ENCODE measurements at regions not wholly inside any gene's neighbourhood (a gene's known extent, or its start where the extent isn't known, plus 50 kb on each side); places are given as distances from the start of the nearest gene placed in this dataset.

DNA sequence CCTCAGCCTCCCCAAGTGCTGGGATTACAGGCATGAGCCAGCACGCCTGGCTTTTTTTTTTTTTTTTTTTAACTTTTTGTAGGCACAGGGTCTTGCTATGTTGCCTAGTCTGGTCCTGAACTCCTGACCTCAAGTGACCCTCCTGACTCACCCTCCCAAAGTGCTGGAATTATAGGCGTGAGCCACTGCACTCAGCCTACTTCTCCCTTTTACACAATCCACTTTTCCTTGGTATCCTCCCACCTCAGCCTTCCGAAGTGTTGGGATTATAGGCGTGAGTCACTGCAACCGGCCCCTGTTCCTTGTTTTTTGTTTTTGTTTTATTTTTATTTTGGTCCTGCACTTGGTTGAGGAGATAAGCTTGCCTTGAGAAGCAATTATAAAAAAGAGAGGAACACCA lies 75.9 kb upstream of the KMT2C start:
- Histone ChIP-seq H3K4me2 (ENCODE audit: low read depth, low read length) (no peak overlapping the region), H3K9me3 (replicated peaks; ENCODE audit: insufficient read depth, low read length) (no peaks in the 10 kb centered on the region), H3K9me2 (replicated peaks; ENCODE audit: insufficient read depth, low read length) (no peaks in the 10 kb centered on the region), H3K27ac (ENCODE audit: low read length) (no peak overlapping the region), H2AFZ (ENCODE audit: low read length) (no peak overlapping the region), H3K27me3 (replicated peaks; ENCODE audit: insufficient read depth, low read length) (no peaks in the 10 kb centered on the region), H3K79me2 (ENCODE audit: low read length) (no peaks in the 10 kb centered on the region), H3K36me3 (replicated peaks; ENCODE audit: insufficient read depth, low read length) (no peaks in the 10 kb centered on the region), H3K9ac (ENCODE audit: low read length) (no peak overlapping the region), H3F3A (ENCODE audit: insufficient read depth, low read length) (peaks cover 9% of the 10 kb centered on the region), H3K4me1 (ENCODE audit: low read length) (no peaks in the 10 kb centered on the region), H4K20me1 (ENCODE audit: insufficient read depth, low read length) (no peaks in the 10 kb centered on the region), H3K4me3 (ENCODE audit: low read length) (no peak overlapping the region)
- no peak for DNase-seq
- TF ChIP-seq EZH2 (optimal IDR thresholded peaks at IDR 0.05; ENCODE audit: low read depth, low read length) = no peak
- TF ChIP-seq, protein P1, sequence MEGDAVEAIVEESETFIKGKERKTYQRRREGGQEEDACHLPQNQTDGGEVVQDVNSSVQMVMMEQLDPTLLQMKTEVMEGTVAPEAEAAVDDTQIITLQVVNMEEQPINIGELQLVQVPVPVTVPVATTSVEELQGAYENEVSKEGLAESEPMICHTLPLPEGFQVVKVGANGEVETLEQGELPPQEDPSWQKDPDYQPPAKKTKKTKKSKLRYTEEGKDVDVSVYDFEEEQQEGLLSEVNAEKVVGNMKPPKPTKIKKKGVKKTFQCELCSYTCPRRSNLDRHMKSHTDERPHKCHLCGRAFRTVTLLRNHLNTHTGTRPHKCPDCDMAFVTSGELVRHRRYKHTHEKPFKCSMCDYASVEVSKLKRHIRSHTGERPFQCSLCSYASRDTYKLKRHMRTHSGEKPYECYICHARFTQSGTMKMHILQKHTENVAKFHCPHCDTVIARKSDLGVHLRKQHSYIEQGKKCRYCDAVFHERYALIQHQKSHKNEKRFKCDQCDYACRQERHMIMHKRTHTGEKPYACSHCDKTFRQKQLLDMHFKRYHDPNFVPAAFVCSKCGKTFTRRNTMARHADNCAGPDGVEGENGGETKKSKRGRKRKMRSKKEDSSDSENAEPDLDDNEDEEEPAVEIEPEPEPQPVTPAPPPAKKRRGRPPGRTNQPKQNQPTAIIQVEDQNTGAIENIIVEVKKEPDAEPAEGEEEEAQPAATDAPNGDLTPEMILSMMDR (IDR thresholded peaks at IDR 0.05; ENCODE audit: low read length) = no peak
- no peak for TF ChIP-seq EZH2phosphoT487 (IDR thresholded peaks at IDR 0.05; ENCODE audit: low read length)

DNA sequence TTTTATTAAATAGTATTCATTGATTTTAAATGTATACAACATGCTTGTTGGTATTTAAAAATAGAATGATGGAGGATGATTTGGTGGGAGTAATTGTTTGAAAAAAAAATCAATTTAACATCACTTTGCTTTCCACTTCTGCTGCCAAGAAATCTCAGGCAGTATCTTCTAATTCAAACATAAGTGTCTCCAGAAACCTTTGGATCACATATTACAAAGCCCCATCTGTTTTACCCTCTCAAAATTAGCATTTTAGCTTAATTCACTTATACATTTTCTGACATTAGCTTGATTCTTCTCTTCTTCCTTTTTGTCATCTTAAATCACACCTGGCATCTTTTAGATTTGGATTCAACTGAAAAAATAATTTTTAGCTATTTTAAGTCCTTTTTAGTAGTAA lies 72.9 kb upstream of the KMT2C start:
- Histone ChIP-seq H3K79me2 (ENCODE audit: low read length) (no peaks in the 10 kb centered on the region), H2AFZ (ENCODE audit: low read length) (no peak overlapping the region), H3K4me2 (ENCODE audit: low read depth, low read length) (no peak overlapping the region), H3K9me3 (replicated peaks; ENCODE audit: insufficient read depth, low read length) (no peaks in the 10 kb centered on the region), H3K4me1 (ENCODE audit: low read length) (no peaks in the 10 kb centered on the region), H3K9ac (ENCODE audit: low read length) (no peak overlapping the region), H4K20me1 (ENCODE audit: insufficient read depth, low read length) (no peaks in the 10 kb centered on the region), H3K9me2 (replicated peaks; ENCODE audit: insufficient read depth, low read length) (no peaks in the 10 kb centered on the region), H3K27ac (ENCODE audit: low read length) (no peak overlapping the region), H3K27me3 (replicated peaks; ENCODE audit: insufficient read depth, low read length) (no peaks in the 10 kb centered on the region), H3K36me3 (replicated peaks; ENCODE audit: insufficient read depth, low read length) (no peaks in the 10 kb centered on the region), H3K4me3 (ENCODE audit: low read length) (no peak overlapping the region), H3F3A (ENCODE audit: insufficient read depth, low read length) (peaks cover 9% of the 10 kb centered on the region)
- TF ChIP-seq, protein P1 (IDR thresholded peaks at IDR 0.05; ENCODE audit: low read length) = no peak
- no peak for TF ChIP-seq EZH2 (optimal IDR thresholded peaks at IDR 0.05; ENCODE audit: low read depth, low read length)
- no peak for DNase-seq

DNA sequence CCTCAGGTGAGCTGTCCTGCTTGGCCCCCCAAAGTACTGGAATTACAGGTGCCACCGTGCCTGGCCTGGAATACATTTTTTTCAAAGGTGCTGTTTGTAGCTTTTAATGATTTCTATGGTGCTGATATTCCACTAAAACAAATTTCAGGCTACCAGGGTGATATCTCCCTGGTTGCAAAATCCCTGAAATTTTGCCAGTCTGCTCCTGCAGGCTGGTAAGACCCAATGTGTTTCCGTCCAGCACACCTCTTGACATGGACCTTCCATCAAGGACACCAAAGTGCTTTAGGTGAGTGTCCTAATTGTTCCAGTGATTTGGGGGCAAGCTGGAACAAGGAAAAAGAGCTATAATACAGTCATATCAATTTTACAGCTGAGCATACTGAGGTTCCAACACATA lies 69.8 kb upstream of the KMT2C start:
- no peaks in the 10 kb centered on the region for H3K9me2 ChIP-seq (replicated peaks; ENCODE audit: insufficient read depth, low read length)
- H3F3A ChIP-seq (ENCODE audit: insufficient read depth, low read length) = no peaks in the 10 kb centered on the region
- no peaks in the 10 kb centered on the region for H4K20me1 ChIP-seq (ENCODE audit: insufficient read depth, low read length)
- no peaks in the 10 kb centered on the region for H3K4me1 ChIP-seq (ENCODE audit: low read length)
- H3K4me3 ChIP-seq (ENCODE audit: low read length) = no peak overlapping the region
- no peaks in the 10 kb centered on the region for H3K9me3 ChIP-seq (replicated peaks; ENCODE audit: insufficient read depth, low read length)
- TF ChIP-seq EZH2 (optimal IDR thresholded peaks at IDR 0.05; ENCODE audit: low read depth, low read length) = no peak
- no peaks in the 10 kb centered on the region for H3K79me2 ChIP-seq (ENCODE audit: low read length)
- no peaks in the 10 kb centered on the region for H3K27me3 ChIP-seq (replicated peaks; ENCODE audit: insufficient read depth, low read length)
- H3K27ac ChIP-seq (ENCODE audit: low read length) = no peak overlapping the region
- DNase-seq = no peak
- no peak overlapping the region for H2AFZ ChIP-seq (ENCODE audit: low read length)
- no peak overlapping the region for H3K4me2 ChIP-seq (ENCODE audit: low read depth, low read length)
- no peak overlapping the region for H3K9ac ChIP-seq (ENCODE audit: low read length)
- no peaks in the 10 kb centered on the region for H3K36me3 ChIP-seq (replicated peaks; ENCODE audit: insufficient read depth, low read length)

DNA sequence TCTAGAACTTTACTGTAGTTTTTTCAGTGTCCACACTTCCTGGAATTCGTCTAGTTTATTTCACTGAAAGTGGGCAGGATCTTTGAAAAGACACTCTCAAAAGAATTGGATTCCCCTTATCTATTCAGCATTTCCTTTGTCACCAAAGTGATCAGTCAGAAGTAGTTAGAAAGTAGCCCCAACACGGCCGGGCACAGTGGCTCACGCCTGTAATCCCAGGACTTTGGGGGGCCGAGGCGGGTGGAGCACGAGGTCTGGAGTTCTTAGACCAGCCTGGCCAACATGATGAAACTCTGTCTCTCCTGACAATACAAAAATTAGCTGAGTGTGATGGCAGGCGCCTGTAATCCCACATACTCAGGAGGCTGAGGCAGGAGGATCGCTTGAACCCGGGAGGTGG lies 69.0 kb upstream of the KMT2C start:
- Histone ChIP-seq H3F3A (ENCODE audit: insufficient read depth, low read length) (no peaks in the 10 kb centered on the region), H3K36me3 (replicated peaks; ENCODE audit: insufficient read depth, low read length) (no peaks in the 10 kb centered on the region), H2AFZ (ENCODE audit: low read length) (no peak overlapping the region), H3K79me2 (ENCODE audit: low read length) (no peaks in the 10 kb centered on the region), H3K27me3 (replicated peaks; ENCODE audit: insufficient read depth, low read length) (no peaks in the 10 kb centered on the region), H3K27ac (ENCODE audit: low read length) (no peak overlapping the region), H3K4me3 (ENCODE audit: low read length) (no peak overlapping the region), H4K20me1 (ENCODE audit: insufficient read depth, low read length) (no peaks in the 10 kb centered on the region), H3K9ac (ENCODE audit: low read length) (no peak overlapping the region), H3K4me1 (ENCODE audit: low read length) (no peaks in the 10 kb centered on the region), H3K4me2 (ENCODE audit: low read depth, low read length) (no peak overlapping the region), H3K9me3 (replicated peaks; ENCODE audit: insufficient read depth, low read length) (no peaks in the 10 kb centered on the region), H3K9me2 (replicated peaks; ENCODE audit: insufficient read depth, low read length) (no peaks in the 10 kb centered on the region)
- DNase-seq = no peak
- TF ChIP-seq, protein P1 (IDR thresholded peaks at IDR 0.05; ENCODE audit: low read length) = no peak
- TF ChIP-seq EZH2phosphoT487 (IDR thresholded peaks at IDR 0.05; ENCODE audit: low read length) (no peak), EZH2 (optimal IDR thresholded peaks at IDR 0.05; ENCODE audit: low read depth, low read length) (no peak)

Data from MM.1S (cell line).